Gastroesophageal sphincter (tissue), 3 donors: ENCODE measurements at regions not wholly inside any gene's neighbourhood (a gene's known extent, or its start where the extent isn't known, plus 50 kb on each side); places are given as distances from the start of the nearest gene placed in this dataset.

Experiments
- CTCF ChIP-seq, 4 experiments: fragments of 200-600 bp in 2 of 4; fragments of 450-650 bp in 2 of 4; sonication (generic) in 1 of 4; IDR thresholded peaks; one replicate each; pipeline ENCODE4 v1.5.1; 2017 to 2019; ENCODE audit warnings: antibody characterized with exemption in 4 of 4, mild to moderate bottlenecking in 2 of 4, moderate library complexity in 2 of 4
- POLR2A ChIP-seq, 2 donors: fragments of 450-650 bp; IDR thresholded peaks; one replicate each; pipeline ENCODE4 v1.6.1; 2017; ENCODE audit warnings: antibody characterized with exemption in 2 of 2, mild to moderate bottlenecking in 2 of 2, moderate library complexity in 1 of 2
- POLR2AphosphoS5 ChIP-seq: sonication (generic); formaldehyde crosslinking; IDR thresholded peaks from one replicate; pipeline ENCODE4 v1.6.1; 2017; ENCODE audit warnings: antibody characterized with exemption

GRCh38 chr4:137957806-137958205, 284.3 kb downstream of the SLC7A11 start:
- TF ChIP-seq CTCF (IDR thresholded peaks at IDR 0.05) = no peak
- TF ChIP-seq POLR2A (IDR thresholded peaks at IDR 0.05) = no peak
- no peak for TF ChIP-seq POLR2AphosphoS5
